ENCODE measurements at regions not wholly inside any gene's neighbourhood (a gene's known extent, or its start where the extent isn't known, plus 50 kb on each side); places are given as distances from the start of the nearest gene placed in this dataset.

DNA sequence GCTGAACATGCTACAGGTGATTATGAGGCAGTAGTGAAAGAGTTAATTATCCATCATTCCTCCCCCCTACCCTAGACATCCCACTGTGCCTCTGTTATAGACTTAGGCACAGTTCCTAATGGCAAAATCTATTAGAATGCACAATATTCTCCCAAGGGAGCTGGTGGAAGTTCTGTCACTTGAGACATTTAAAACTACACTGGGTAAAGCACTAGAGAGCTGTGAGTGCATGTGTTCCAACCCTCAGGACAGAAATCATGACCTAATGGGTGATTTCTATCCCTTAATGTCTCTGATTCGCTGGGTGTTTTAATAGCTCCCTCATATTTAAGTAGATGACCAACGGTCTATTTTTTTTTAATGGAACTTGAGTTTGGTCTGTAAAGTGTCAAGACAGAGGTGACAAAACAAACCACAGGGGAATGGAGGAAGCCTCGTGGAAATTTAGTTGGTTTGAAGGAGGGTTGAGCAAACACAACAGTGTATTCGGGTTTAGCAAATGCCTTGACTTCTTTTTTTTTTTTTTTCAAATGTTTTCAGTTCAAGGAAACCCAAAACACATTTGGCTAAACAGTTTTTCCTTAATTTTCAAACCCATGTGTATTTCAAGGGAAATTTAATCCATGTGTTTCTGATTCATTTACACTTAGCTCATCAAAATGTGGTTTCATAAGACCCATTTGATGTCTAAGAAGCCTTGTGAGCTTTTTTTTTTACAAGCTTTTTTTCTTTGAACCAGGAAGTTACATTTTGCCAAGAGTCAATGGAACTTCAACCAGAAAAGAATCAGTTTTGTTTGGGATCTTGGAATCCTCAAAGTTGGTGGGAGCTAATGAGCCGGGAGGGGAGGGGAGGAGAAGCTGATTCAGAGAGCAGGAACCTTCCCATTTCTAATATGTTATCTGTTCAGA lies 665.1 kb upstream of the ZEB2 start:
- no peak for DNase-seq

DNA sequence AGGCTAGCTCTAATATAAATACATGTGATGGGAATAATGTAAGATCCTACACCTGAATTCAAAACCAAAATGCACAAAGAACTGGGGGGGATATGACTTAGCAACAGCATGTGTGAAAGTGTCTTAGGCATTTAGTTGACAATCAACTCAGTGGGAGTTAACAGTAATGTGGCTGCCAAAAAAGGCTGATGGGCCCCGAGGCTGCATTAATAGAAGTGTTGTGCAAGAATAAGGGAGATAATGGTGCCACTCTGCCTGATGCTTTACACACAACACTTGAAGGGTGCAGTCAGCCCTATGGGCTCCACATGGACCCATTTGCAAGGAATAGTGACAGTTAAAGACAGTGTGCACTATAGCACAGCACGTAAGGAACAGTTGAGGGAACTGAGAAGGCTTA lies 649.4 kb upstream of the ZEB2 start:
- DNase-seq = no peak

DNA sequence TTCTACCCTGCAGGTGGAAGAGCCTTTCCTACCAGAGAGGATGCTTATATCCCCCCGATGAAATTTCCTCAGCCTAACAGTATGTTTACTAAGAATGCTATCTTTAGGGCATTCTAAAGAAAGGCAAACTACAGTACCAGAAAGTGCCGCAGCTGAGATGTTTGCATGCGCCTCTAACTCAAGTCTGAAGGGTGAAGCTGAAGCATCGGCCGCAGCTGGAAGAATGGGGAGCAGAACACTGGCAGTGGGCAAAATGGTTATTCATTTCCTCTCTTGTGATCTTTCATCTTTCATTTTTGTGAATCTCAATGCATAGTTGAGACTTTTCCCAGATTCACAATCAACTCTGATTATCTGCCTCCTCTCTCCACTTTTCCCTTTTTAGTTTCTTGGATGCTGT lies 648.2 kb upstream of the ZEB2 start:
- DNase-seq = no peak

DNA sequence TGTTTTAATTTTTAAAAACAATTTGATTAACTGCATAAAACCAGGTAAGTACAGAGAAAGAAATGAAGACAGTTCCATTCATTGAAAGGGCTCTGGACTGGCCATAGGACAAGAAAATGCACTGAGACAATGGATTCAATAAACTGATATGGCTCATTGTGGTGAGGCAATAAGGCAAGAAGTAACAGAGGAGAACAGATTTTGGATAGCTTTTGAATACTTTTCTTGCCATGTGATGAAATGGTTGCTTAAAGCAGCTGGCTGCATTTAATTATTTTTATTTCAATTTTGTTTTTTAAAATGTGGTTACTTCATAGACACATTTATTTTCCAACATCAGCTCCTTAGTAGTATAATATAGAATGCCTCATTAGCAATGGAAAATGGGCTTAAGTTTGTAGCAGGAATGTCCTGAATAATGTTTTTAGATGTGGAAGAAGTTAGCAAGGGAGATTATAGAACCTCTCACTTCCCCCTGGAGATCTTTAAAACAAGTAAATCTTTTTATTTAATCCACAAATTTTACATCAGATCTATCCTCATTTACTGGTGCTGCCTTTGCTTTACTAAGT lies 646.9 kb upstream of the ZEB2 start:
- no peak for DNase-seq

DNA sequence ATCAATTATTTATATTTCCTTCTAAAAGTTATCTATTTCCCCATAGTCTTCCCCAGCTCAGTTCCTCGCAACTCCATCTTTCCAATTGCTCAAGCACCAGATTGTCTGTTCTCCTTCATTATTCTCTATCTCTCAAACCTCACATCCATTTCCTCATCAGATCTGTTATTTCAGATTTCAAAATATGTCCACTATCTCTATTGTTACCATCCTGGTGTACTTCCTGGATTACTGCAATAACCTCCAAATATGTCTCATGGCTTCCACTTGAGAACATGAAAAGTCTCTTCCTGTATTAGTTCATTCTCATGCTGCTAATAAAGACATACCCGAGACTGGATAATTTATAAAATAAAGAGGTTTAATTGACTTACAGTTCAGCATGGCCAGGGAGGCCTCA lies 641.7 kb upstream of the ZEB2 start:
- no peak for DNase-seq

DNA sequence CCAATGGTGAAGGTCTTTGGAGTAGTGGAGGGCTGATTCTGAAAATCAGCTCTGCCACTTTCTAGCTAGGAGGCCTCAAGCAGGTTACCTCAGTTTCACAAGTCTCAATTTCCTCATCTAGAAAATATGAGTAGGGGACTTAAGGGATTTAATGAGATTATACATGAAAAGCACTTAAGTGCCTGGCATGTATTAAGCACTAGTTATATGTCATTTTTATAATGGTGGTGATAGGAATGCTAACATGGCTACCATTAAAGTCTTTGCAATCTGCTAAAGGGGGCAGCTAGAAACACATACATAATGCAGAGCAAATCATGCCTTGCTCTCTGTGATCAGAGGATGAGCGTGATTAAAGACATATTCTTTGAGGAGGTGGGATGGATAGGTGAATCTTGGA lies 640.9 kb upstream of the ZEB2 start:
- no peak for DNase-seq

DNA sequence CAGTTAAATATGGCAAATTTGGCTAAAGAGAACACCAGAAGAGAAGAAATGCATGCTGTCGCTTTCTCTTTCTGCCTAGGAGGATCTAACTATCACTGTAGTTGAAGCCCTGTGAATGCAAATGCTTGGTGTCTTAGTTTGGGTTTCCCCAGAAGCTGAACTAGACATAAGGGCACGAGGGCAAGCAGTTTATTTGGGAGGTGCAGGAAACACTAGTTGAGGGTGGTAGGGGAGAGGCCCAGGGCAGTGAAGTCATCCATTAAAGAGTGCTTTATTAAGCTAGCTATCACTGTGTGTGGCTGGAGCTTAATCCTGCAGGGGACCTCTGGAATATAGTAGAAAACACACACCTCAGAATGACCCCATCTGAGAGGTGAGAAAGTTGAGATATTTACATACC lies 639.8 kb upstream of the ZEB2 start:
- no peak for DNase-seq

DNA sequence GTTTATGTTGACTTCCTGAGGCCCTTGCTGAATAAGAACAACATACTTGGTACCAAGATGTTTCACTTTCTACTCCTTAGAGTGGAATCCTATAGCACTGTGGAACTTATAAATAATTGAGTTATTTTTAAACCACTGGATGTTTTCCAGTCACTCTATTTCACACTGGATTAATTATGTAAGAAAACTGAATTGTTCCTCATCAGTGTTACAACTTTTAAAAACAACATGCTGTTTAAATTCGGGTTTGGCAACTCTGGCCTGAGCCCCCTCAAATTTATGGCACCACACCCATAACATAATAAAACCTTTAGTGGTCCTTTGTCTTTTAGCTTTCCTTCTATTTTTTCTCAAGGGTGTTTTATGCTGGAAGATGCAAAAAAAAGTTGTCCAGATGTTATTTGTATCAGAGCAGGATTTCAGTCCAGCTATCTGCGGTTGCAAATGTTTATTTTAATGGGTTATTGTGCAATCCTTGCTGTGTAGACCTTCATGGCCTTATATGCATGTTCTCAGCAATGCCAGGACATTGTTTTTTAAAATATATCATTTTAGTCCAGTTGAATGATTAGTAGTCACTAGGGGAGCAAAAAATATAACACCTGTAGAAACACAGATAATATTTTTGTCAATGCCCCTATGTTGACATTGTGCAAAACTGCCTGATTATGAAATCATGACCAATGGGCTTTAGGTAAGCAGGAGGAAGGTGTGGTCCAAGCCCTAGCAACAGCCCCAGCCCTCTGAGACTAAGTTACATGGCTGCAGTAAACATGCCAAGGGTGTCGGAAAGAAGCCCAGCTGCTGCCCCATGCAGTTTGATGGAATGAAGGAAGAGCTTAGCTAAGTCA lies 638.0 kb upstream of the ZEB2 start:
- no peak for DNase-seq

DNA sequence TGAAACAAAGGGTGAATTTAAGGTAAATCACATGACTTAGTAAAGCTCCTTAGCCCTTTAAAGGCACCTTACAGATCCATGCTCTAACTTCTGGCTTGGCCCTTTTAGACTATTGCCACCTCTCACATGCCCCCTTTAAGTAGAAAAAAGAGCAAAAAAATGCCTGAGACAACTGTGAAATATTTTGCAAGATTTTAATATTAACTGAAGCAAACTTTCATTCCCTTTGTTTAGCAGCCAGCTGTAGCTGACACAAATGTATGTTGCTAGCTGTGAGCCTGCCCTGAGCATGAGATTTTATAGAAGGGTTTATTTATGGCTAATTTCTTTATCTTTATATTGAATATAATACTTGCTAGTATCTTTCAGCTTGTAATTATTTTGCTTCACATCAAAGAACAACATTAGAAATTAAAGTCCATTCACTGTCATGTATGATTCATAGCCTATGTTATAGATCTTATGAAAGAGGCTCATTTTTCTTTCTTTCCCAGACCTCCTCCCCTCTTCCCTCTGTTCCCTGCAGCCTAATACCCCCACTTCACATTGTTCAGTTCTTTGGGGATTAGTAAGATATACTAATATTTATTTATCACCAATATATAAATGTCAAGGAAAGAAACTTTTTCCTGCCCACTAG lies 637.2 kb upstream of the ZEB2 start:
- DNase-seq = no peak

DNA sequence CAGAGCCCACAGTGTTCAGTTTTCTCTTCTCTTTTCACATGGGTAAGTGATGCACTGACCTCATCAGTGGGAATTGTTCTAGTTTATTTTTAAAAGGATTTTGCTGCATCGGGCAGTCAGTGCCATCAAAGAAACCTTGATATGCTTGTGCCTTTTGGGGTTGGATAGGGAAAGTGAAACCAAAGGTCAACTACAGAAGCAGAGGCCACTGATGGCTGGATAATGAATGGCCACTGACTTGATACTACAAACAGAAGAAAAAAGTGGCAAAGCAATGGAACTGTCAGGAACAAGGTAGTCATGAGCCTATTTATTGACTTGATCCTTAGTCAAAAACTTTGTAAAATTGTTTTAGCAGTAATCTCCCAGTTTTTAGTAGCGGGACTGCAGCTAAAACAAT lies 636.3 kb upstream of the ZEB2 start:
- no peak for DNase-seq

DNA sequence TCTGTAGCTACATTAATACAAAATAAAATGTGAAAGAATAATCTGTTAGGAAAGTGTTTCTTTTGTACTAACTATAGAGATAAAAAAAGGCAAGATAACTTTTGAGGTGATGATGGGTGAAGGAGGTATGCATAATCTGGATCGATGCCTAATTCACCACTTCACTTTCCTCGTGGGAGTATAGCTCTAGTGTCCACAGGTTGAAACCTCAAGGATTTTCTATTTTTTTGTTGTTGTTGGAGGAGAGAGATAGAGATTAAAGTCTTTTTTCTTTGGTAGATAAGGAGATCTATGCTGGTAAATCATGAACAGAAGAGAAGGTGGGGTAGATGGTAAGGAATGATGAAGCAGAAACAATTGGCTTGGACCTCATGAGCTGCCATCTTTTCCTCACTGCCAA lies 635.3 kb upstream of the ZEB2 start:
- no peak for DNase-seq

DNA sequence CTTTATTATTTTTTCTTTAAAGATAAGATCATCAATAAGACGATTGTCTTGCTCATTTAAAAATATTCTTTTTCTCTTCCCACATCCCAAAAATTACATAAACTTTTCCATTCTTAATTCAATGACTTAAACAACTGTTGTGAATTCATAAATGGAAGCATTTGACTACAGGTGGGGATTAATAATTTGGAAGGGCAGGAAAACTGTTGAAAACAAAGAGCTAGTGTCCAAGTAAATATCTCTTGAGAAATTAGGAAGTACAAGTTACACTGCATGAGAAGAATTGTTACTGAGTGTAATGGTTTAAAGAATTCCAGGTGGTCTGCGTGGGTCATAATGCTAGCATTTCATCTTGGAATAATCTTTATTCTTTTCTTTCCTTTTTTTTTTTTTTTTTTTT lies 634.8 kb upstream of the ZEB2 start:
- no peak for DNase-seq

DNA sequence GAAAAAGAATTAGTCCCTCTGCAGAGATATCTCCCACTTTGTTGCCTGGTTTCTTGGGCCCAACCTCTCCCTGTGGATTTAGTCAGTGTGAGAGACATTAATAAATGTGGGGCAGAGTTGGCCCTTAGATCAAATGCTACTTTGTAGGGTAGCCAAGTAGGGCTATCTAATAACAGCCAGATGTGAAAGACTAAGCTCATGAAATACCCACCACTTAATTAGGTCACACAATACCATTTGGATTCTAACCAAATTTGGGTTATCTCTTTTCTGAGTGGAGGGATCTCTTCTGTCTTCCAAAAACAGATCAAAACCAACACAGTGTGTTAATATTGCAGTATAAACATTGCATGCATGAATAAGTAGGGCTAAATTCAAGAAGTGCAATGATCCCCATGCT lies 626.8 kb upstream of the ZEB2 start:
- no peak for DNase-seq

DNA sequence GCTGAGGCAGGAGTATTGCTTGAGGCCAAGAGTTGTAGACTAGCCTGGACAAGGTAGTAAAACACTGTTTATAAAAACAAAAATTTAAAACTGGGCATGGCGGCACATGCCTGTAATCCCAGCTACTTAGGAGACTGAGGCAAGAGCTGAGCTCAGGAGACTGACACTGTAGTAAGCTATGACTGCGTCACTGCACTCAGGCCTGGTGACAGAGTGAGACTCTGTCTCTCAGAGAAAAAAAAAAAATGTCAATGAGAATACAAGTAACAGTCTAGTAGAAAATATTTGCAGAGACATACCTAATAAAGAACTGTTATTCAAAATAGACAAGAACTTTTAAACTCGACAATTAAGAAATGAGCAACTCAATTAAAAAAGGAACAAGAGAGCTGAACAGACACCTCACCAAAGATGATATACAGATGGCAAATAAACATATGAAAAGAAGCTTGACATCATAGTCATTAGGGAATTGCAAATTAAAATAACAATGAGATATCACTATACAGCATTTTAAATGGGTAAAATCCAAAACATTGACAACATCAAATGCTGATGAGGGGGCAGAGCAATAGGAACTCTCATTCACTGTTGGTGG lies 624.3 kb upstream of the ZEB2 start:
- DNase-seq = no peak

DNA sequence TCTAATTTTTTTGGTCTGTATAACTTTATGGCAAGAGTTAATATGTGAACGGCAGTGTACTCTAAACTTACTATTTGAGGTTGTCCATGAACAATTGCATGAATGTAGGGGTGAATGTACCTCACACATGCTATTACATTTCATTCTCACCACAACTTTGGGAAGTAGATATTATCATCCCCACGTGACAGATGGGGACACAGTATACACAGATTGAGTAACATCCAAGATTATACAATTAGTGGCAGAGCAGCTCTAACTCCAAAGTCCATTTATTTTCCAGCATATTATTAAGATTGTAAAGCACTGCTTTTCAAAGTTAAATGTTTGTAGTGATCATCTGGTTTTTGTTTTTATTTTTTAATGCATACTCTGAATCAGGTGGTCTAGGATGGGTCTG lies 622.1 kb upstream of the ZEB2 start:
- no peak for DNase-seq

DNA sequence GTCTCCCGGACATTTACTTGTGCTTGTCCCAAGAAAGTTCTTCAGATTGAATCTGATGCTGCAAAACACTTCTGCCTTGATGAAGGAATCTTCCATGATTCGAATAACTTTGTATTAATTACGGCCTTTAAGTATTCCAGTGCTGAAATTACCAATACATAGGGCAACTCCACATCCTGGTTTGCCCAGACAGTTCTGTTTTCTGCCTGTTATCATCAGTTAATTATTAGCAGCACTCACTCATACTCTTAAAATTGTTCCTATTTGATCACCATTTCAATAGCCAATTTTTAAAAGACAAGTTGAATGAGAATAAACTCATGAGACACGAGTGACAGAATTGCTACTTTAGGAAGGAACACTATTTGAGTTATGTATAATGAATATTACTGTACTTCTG lies 620.7 kb upstream of the ZEB2 start:
- no peak for DNase-seq

DNA sequence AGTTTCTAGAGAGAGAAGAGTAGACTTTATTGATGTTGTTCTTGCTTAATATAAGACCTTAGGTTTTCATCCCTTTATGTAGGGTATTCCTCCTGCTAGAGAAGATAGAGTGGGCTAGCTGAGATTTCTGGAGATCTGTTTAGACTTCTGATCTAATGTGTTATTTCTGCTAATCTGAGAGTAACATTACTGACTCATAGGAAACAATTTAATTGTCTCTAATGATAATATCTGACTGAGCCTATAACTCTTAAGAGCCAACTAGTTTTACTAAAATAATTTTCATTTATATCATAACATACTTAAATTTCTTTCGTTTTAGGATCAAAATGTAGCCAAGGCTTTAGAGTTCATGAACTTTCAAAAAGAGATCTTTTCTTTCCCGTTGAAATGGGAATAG lies 618.7 kb upstream of the ZEB2 start:
- no peak for DNase-seq

DNA sequence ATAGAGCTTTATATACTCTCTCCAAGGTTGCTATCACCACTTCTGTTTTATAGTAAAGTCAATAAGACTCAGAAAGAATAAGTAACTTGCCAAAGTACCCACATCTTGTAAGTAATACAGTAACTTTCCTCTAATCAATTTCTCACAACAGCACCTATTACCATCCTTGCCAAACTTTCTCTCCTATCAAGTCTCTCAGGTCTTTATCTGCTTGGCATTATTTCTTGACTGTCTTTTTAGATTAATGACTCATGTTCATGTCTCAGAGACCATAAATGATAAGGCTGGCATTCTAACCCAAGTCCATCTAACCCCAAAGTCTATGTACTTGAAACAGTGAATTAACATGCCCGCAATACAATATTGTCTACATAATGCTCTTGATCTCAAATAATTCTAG lies 618.0 kb upstream of the ZEB2 start:
- no peak for DNase-seq

DNA sequence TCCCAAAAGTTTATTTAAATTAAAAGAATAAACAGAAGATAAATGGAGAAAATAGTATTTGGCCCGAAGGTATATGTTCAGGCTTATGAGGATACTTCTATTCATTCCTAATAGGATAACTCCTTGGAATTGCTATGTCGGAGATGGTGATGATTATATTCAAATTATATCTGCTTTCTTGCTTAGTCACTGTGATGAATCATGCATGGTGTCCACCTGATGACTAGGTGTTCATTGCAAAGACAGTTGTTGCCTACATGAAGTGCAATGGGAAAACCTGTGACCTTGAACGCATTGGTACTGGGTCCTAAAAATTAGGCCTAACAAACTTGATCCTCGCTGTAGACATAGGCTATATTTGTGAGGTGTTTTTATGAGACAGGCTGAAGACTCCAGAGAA lies 617.3 kb upstream of the ZEB2 start:
- no peak for DNase-seq

DNA sequence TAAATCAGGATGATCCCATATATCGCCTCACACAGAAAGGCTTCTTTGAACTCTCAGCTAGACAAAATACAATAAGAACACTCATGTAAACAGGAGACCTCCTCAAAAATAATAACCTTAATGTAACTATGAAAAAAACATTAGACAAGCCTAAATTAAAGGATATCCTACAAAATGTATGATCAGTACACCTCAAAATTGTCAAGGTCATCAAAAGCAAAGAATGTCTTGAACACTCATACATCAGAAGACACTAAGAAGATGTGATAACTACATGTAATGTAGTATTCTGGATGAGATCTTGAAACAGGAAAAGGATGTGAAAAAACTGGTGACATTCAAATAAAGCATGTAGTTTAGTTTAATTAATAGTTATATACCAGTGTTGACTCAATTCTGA lies 616.8 kb upstream of the ZEB2 start:
- no peak for DNase-seq

DNA sequence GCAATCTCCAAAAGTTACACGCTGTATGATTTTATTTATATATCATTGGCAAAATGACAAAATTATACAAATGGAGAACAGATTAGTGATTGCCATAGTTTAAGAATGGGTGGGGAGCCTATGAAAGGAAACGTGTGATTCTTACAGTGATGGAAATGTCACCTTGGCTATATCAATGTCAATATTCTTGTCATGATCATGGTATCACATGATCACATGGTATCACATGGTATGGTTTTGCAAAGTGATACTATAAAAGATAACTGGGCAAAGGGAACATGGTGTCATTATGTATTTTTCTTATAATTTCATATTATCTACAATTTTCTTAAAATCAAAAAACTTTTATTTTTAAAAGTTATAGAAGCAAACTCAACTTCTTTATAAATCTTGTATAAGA lies 606.2 kb upstream of the ZEB2 start:
- no peak for DNase-seq

DNA sequence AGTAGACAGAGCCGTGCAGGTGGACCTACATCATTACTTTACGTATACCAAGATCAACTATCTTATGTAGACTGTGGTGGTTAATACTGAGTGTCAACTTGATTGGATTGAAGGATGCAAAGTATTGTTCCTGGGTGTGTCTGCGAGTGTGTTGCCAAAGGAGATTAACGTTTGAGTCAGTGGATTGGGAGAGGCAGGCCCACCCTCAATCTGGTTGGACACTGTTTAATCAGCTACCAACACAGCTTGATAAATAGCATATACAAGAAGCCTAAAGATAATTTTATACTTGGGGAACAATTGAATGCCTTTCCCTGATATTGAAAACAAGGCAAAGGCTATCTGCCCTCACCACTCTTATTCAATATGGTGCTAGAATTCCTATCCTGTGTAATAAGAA lies 604.2 kb upstream of the ZEB2 start:
- no peak for DNase-seq

DNA sequence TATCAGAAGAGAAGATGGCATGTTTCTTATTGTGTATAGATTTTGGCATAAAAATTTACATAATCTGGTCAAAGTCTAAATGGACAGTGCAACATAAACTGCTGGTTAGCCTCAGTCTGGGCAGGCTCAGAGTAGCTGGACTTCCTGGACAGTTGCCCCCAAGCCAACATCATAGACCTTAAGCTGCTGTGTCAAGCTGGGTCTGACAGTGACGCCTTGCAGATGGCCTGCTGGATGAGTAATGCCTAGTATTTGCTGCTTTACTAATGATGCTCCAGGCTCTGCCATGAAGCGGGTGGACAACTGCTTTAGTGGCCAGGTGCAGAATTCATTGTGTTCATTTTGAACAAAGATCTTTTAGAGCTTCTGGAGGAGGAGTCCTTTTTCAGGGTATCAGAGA lies 603.7 kb upstream of the ZEB2 start:
- DNase-seq = no peak

Data from NCI-H2029 (cell line).